SK-N-SH (cell line): ENCODE measurements at regions not wholly inside any gene's neighbourhood (a gene's known extent, or its start where the extent isn't known, plus 50 kb on each side); places are given as distances from the start of the nearest gene placed in this dataset.

ENCODE experiments used
- FOSL2 ChIP-seq: IDR thresholded peaks from 2 replicates; pipeline ENCODE4 v1.4.0; 2012; ENCODE audit warnings: low read depth, mild to moderate bottlenecking, moderate library complexity, borderline replicate concordance
- GABPA ChIP-seq: IDR thresholded peaks from 2 replicates; pipeline ENCODE4 v1.4.0; 2012; ENCODE audit warnings: low read depth, mild to moderate bottlenecking
- MXI1 ChIP-seq: IDR thresholded peaks from 2 replicates; pipeline ENCODE4 v1.6.1; 2012; ENCODE audit warnings: mild to moderate bottlenecking, low read depth, low read length, improper control_type of control experiment
- NRF1 ChIP-seq: IDR thresholded peaks from 2 replicates; pipeline ENCODE4 v1.6.1; 2012; ENCODE audit warnings: low read depth, mild to moderate bottlenecking, low read length
- RAD21 ChIP-seq: IDR thresholded peaks from 2 replicates; pipeline ENCODE4 v1.6.1; 2012; ENCODE audit warnings: mild to moderate bottlenecking, low read length
- TCF12 ChIP-seq: IDR thresholded peaks from 2 replicates; pipeline ENCODE4 v1.4.0; 2012
- TF ChIP-seq, protein P1 (sequence below): fragments of 200-600 bp; sonication (generic); IDR thresholded peaks from 2 replicates; pipeline ENCODE4 v1.6.1; 2017; ENCODE audit warnings: antibody characterized with exemption, mild to moderate bottlenecking, moderate library complexity
- TF ChIP-seq, protein P2 (sequence below): IDR thresholded peaks from 2 replicates; pipeline ENCODE4 v1.6.1; 2012; ENCODE audit warnings: mild to moderate bottlenecking, low read depth, low read length, moderate library complexity

DNA sequence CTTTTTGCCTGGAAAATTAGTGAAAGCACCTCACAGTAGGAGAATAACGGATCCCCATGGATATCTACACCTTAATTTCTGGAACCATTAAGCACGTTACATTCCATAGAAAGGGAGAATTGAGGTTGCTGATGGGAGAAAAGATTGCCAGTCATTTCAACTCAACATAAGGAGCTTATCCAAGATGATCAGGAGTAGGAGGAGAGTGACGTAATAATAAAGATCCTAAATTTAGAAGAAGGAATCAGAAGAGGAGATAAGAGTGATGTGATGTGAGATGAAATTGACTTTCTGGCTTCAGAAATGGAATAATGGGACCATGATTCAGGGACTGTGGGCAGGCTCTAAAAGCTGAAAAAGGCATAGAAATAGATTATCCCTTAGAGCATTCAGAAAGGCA, 1017.8 kb upstream of the CHAC2 start:
- TF ChIP-seq MXI1 (no peak), FOSL2 (no peak), TCF12 (no peak), GABPA (no peak), NRF1 (no peak), RAD21 (no peak)
- TF ChIP-seq, protein P1, sequence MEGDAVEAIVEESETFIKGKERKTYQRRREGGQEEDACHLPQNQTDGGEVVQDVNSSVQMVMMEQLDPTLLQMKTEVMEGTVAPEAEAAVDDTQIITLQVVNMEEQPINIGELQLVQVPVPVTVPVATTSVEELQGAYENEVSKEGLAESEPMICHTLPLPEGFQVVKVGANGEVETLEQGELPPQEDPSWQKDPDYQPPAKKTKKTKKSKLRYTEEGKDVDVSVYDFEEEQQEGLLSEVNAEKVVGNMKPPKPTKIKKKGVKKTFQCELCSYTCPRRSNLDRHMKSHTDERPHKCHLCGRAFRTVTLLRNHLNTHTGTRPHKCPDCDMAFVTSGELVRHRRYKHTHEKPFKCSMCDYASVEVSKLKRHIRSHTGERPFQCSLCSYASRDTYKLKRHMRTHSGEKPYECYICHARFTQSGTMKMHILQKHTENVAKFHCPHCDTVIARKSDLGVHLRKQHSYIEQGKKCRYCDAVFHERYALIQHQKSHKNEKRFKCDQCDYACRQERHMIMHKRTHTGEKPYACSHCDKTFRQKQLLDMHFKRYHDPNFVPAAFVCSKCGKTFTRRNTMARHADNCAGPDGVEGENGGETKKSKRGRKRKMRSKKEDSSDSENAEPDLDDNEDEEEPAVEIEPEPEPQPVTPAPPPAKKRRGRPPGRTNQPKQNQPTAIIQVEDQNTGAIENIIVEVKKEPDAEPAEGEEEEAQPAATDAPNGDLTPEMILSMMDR: no peak
- TF ChIP-seq, protein P2, sequence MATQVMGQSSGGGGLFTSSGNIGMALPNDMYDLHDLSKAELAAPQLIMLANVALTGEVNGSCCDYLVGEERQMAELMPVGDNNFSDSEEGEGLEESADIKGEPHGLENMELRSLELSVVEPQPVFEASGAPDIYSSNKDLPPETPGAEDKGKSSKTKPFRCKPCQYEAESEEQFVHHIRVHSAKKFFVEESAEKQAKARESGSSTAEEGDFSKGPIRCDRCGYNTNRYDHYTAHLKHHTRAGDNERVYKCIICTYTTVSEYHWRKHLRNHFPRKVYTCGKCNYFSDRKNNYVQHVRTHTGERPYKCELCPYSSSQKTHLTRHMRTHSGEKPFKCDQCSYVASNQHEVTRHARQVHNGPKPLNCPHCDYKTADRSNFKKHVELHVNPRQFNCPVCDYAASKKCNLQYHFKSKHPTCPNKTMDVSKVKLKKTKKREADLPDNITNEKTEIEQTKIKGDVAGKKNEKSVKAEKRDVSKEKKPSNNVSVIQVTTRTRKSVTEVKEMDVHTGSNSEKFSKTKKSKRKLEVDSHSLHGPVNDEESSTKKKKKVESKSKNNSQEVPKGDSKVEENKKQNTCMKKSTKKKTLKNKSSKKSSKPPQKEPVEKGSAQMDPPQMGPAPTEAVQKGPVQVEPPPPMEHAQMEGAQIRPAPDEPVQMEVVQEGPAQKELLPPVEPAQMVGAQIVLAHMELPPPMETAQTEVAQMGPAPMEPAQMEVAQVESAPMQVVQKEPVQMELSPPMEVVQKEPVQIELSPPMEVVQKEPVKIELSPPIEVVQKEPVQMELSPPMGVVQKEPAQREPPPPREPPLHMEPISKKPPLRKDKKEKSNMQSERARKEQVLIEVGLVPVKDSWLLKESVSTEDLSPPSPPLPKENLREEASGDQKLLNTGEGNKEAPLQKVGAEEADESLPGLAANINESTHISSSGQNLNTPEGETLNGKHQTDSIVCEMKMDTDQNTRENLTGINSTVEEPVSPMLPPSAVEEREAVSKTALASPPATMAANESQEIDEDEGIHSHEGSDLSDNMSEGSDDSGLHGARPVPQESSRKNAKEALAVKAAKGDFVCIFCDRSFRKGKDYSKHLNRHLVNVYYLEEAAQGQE: no peak
